HEK293 (cell line): ENCODE measurements at regions not wholly inside any gene's neighbourhood (a gene's known extent, or its start where the extent isn't known, plus 50 kb on each side); places are given as distances from the start of the nearest gene placed in this dataset.
A peak's percentile ranks its signal among the peaks of the same experiment; 100 is the strongest.

Source experiments
- BCL11B ChIP-seq: fragments of 450-650 bp; formaldehyde crosslinking; IDR thresholded peaks from 2 replicates; pipeline ENCODE4 v1.5.1; 2016; ENCODE audit warnings: low read depth, missing biosample characterization, missing genetic modification characterization
- GLI2 ChIP-seq: fragments of 450-650 bp; formaldehyde crosslinking; IDR thresholded peaks from 2 replicates; pipeline ENCODE4; 2017; ENCODE audit warnings: missing biosample characterization, missing genetic modification characterization, low read depth, borderline replicate concordance
- GLI4 ChIP-seq: fragments of 450-650 bp; formaldehyde crosslinking; IDR thresholded peaks from 2 replicates; pipeline ENCODE4 v1.5.1; 2016; ENCODE audit warnings: missing biosample characterization, missing genetic modification characterization
- KLF7 ChIP-seq: fragments of 450-650 bp; formaldehyde crosslinking; IDR thresholded peaks from 2 replicates; pipeline ENCODE4 v1.5.1; 2016; ENCODE audit warnings: missing biosample characterization, missing genetic modification characterization, borderline replicate concordance
- OSR2 ChIP-seq: fragments of 450-650 bp; formaldehyde crosslinking; IDR thresholded peaks from 2 replicates; pipeline ENCODE4 v1.5.1; 2016; ENCODE audit warnings: missing biosample characterization, missing genetic modification characterization
- SETDB1 ChIP-seq: IDR thresholded peaks from one replicate; pipeline ENCODE4 v1.6.1; 2017; ENCODE audit warnings: mild to moderate bottlenecking, low read length, moderate library complexity, mixed read lengths; ENCODE audit not compliant: insufficient read length
- ZBTB7A ChIP-seq: fragments of 450-650 bp; formaldehyde crosslinking; IDR thresholded peaks from 2 replicates; pipeline ENCODE4 v1.5.1; 2016; ENCODE audit warnings: low read depth, missing biosample characterization, missing genetic modification characterization
- ZBTB8A ChIP-seq: fragments of 450-650 bp; formaldehyde crosslinking; IDR thresholded peaks from 2 replicates; pipeline ENCODE4 v1.5.1; 2016; ENCODE audit warnings: missing biosample characterization, missing genetic modification characterization
- ZFHX2 ChIP-seq: fragments of 450-650 bp; formaldehyde crosslinking; conservative IDR thresholded peaks from 2 replicates; pipeline ENCODE4 v1.5.1; 2016; ENCODE audit warnings: missing biosample characterization, missing genetic modification characterization
- ZNF138 ChIP-seq: fragments of 450-650 bp; formaldehyde crosslinking; IDR thresholded peaks from 2 replicates; pipeline ENCODE4 v1.5.1; 2016; ENCODE audit warnings: missing biosample characterization, missing genetic modification characterization, borderline replicate concordance
- ZNF146 ChIP-seq: fragments of 450-650 bp; formaldehyde crosslinking; IDR thresholded peaks from 2 replicates; pipeline ENCODE4 v1.5.1; 2016; ENCODE audit warnings: missing biosample characterization, missing genetic modification characterization
- ZNF155 ChIP-seq: fragments of 450-650 bp; formaldehyde crosslinking; IDR thresholded peaks from 2 replicates; pipeline ENCODE4 v1.5.1; 2016; ENCODE audit warnings: missing biosample characterization, missing genetic modification characterization
- ZNF184 ChIP-seq: fragments of 450-650 bp; IDR thresholded peaks from 2 replicates; pipeline ENCODE4 v1.5.1; 2018; ENCODE audit warnings: missing biosample characterization, mild to moderate bottlenecking, missing genetic modification characterization
- ZNF266 ChIP-seq: fragments of 450-650 bp; formaldehyde crosslinking; IDR thresholded peaks from 2 replicates; pipeline ENCODE4 v1.5.1; 2016; ENCODE audit warnings: missing biosample characterization, missing genetic modification characterization, low read depth
- ZNF341 ChIP-seq: fragments of 450-650 bp; formaldehyde crosslinking; IDR thresholded peaks from 2 replicates; pipeline ENCODE4; 2016; ENCODE audit warnings: low read depth, missing biosample characterization, missing genetic modification characterization
- ZNF350 ChIP-seq: fragments of 450-650 bp; formaldehyde crosslinking; IDR thresholded peaks from 2 replicates; pipeline ENCODE4 v1.5.0; 2017; ENCODE audit warnings: missing biosample characterization, mild to moderate bottlenecking, missing genetic modification characterization
- ZNF394 ChIP-seq: fragments of 450-650 bp; formaldehyde crosslinking; IDR thresholded peaks from 2 replicates; pipeline ENCODE4 v1.5.1; 2016; ENCODE audit warnings: missing biosample characterization, missing genetic modification characterization, mild to moderate bottlenecking, moderate library complexity, borderline replicate concordance
- ZNF416 ChIP-seq: fragments of 450-650 bp; formaldehyde crosslinking; IDR thresholded peaks from 2 replicates; pipeline ENCODE4 v1.5.1; 2016; ENCODE audit warnings: missing biosample characterization, missing genetic modification characterization
- ZNF510 ChIP-seq: fragments of 450-650 bp; formaldehyde crosslinking; IDR thresholded peaks from 2 replicates; pipeline ENCODE4 v1.5.1; 2018; ENCODE audit warnings: mild to moderate bottlenecking, missing genetic modification characterization, missing biosample characterization; ENCODE audit not compliant: insufficient replicate concordance
- ZNF530 ChIP-seq: fragments of 450-650 bp; formaldehyde crosslinking; IDR thresholded peaks from 2 replicates; pipeline ENCODE4 v1.5.1; 2016; ENCODE audit warnings: low read depth, missing biosample characterization, missing genetic modification characterization
- ZNF544 ChIP-seq: fragments of 450-650 bp; formaldehyde crosslinking; IDR thresholded peaks from 2 replicates; pipeline ENCODE4 v1.5.0; 2017; ENCODE audit warnings: missing biosample characterization, missing genetic modification characterization
- ZNF548 ChIP-seq: fragments of 450-650 bp; formaldehyde crosslinking; IDR thresholded peaks from 2 replicates; pipeline ENCODE4 v1.5.1; 2016; ENCODE audit warnings: missing biosample characterization, missing genetic modification characterization
- ZNF629 ChIP-seq: fragments of 450-650 bp; formaldehyde crosslinking; IDR thresholded peaks from 2 replicates; pipeline ENCODE4 v1.5.1; 2017; ENCODE audit warnings: missing biosample characterization, missing genetic modification characterization
- ZNF654 ChIP-seq: fragments of 450-650 bp; formaldehyde crosslinking; IDR thresholded peaks from 2 replicates; pipeline ENCODE4 v1.5.1; 2016; ENCODE audit warnings: low read depth, missing biosample characterization, missing genetic modification characterization
- TF ChIP-seq, protein P1 (sequence below): fragments of 450-650 bp; formaldehyde crosslinking; IDR thresholded peaks from 2 replicates; pipeline ENCODE4 v1.5.1; 2016; ENCODE audit warnings: missing biosample characterization, missing genetic modification characterization
- TF ChIP-seq, protein P2 (sequence below): fragments of 450-650 bp; formaldehyde crosslinking; IDR thresholded peaks from 2 replicates; pipeline ENCODE4 v1.5.1; 2016; ENCODE audit warnings: missing biosample characterization, missing genetic modification characterization
- TF ChIP-seq, protein P3 (sequence below): fragments of 450-650 bp; formaldehyde crosslinking; IDR thresholded peaks from 2 replicates; pipeline ENCODE4 v1.5.1; 2017; ENCODE audit warnings: missing biosample characterization, missing genetic modification characterization
- TF ChIP-seq, protein P4 (sequence below): fragments of 450-650 bp; formaldehyde crosslinking; IDR thresholded peaks from 2 replicates; pipeline ENCODE4 v1.5.1; 2016; ENCODE audit warnings: missing biosample characterization, missing genetic modification characterization
- TF ChIP-seq, protein P5 (sequence below): IDR thresholded peaks from 2 replicates; pipeline ENCODE4 v1.6.1; 2011; ENCODE audit warnings: mild to moderate bottlenecking, low read depth, low read length, borderline replicate concordance
- TF ChIP-seq, protein P6 (sequence below): fragments of 450-650 bp; formaldehyde crosslinking; IDR thresholded peaks from 2 replicates; pipeline ENCODE4 v1.5.1; 2017; ENCODE audit warnings: missing biosample characterization, mild to moderate bottlenecking, missing genetic modification characterization, moderate library complexity

DNA sequence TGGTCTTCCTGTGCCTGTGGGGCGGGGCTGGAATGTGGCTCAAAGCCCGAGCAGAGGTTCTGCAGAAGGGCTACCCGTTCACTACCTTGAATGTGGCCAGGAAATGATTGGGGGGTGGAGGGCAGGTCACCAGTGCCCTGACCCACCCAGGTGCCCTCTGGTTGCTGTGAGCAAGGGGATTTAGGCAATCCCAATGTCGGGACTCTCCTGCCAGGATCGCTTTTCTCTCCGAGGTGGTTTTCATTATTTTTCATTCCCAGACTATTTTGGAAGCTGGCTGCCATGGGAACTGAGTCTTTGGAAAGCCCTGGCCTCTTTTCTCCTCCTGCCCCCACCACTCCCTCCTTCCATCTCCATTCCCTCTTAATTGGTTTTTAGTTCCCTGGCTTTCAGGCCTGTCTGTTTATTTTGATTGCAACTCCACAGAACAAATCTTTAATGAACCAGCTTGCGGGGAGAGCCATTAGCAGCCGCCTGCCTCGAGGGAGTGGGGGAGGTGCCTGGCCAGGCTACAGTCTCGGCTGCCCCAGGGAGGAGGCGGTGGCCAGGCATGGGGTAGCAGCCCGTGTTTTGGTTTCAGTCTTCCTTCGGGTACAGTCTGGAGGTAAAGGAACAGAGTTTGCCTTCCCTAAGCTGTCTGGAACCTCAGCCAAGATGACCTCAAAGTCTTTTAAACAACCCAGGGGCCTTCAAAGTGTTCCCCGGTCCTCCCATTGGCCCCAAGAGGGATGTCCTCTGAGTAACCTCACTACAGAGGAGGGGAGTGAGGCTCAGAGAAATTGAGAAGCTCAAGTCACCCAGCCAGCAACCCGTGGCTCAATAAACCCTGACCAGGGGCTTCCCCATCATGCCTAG, 114.4 kb upstream of the HAAO start (continued):
- TF ChIP-seq, protein P1, sequence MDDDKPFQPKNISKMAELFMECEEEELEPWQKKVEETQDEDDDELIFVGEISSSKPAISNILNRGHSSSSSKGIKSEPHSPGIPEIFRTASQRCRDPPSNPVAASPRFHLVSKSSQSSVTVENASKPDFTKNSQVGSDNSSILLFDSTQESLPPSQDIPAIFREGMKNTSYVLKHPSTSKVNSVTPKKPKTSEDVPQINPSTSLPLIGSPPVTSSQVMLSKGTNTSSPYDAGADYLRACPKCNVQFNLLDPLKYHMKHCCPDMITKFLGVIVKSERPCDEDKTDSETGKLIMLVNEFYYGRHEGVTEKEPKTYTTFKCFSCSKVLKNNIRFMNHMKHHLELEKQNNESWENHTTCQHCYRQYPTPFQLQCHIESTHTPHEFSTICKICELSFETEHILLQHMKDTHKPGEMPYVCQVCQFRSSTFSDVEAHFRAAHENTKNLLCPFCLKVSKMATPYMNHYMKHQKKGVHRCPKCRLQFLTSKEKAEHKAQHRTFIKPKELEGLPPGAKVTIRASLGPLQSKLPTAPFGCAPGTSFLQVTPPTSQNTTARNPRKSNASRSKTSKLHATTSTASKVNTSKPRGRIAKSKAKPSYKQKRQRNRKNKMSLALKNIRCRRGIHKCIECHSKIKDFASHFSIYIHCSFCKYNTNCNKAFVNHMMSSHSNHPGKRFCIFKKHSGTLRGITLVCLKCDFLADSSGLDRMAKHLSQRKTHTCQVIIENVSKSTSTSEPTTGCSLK (tag by site-specific recombination): no peak
- TF ChIP-seq ZNF544 (tag by site-specific recombination) (no peak), ZNF341 (tag by site-specific recombination) (peak; percentile 67), ZNF510 (tag by site-specific recombination) (no peak), ZFHX2 (tag by site-specific recombination) (no peak), SETDB1 (no peak), BCL11B (tag by site-specific recombination) (no peak), ZNF155 (tag by site-specific recombination) (no peak), ZBTB7A (tag by site-specific recombination) (no peak), GLI2 (peak; percentile 29; the same call in 1 of the 2 replicates), ZNF184 (tag by site-specific recombination) (no peak), ZNF394 (no peak; the same call in 1 of the 2 replicates), ZNF350 (tag by site-specific recombination) (no peak), ZNF530 (tag by site-specific recombination) (no peak), ZNF266 (tag by site-specific recombination) (no peak), KLF7 (tag by site-specific recombination) (no peak), ZNF416 (no peak), ZNF654 (tag by site-specific recombination) (no peak), ZNF138 (tag by site-specific recombination) (no peak), ZNF146 (no peak), OSR2 (peak; percentile 61), ZNF629 (peak; percentile 58), ZBTB8A (tag by site-specific recombination) (peak; percentile 52), ZNF548 (tag by site-specific recombination) (no peak), GLI4 (tag by site-specific recombination) (no peak)
- TF ChIP-seq, protein P2, sequence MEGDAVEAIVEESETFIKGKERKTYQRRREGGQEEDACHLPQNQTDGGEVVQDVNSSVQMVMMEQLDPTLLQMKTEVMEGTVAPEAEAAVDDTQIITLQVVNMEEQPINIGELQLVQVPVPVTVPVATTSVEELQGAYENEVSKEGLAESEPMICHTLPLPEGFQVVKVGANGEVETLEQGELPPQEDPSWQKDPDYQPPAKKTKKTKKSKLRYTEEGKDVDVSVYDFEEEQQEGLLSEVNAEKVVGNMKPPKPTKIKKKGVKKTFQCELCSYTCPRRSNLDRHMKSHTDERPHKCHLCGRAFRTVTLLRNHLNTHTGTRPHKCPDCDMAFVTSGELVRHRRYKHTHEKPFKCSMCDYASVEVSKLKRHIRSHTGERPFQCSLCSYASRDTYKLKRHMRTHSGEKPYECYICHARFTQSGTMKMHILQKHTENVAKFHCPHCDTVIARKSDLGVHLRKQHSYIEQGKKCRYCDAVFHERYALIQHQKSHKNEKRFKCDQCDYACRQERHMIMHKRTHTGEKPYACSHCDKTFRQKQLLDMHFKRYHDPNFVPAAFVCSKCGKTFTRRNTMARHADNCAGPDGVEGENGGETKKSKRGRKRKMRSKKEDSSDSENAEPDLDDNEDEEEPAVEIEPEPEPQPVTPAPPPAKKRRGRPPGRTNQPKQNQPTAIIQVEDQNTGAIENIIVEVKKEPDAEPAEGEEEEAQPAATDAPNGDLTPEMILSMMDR (tag by site-specific recombination): no peak
- TF ChIP-seq, protein P3, sequence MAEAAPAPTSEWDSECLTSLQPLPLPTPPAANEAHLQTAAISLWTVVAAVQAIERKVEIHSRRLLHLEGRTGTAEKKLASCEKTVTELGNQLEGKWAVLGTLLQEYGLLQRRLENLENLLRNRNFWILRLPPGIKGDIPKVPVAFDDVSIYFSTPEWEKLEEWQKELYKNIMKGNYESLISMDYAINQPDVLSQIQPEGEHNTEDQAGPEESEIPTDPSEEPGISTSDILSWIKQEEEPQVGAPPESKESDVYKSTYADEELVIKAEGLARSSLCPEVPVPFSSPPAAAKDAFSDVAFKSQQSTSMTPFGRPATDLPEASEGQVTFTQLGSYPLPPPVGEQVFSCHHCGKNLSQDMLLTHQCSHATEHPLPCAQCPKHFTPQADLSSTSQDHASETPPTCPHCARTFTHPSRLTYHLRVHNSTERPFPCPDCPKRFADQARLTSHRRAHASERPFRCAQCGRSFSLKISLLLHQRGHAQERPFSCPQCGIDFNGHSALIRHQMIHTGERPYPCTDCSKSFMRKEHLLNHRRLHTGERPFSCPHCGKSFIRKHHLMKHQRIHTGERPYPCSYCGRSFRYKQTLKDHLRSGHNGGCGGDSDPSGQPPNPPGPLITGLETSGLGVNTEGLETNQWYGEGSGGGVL: peak; percentile 71
- TF ChIP-seq, protein P4, sequence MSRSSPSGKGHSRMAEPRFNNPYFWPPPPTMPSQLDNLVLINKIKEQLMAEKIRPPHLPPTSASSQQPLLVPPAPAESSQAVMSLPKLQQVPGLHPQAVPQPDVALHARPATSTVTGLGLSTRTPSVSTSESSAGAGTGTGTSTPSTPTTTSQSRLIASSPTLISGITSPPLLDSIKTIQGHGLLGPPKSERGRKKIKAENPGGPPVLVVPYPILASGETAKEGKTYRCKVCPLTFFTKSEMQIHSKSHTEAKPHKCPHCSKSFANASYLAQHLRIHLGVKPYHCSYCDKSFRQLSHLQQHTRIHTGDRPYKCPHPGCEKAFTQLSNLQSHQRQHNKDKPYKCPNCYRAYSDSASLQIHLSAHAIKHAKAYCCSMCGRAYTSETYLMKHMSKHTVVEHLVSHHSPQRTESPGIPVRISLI (tag by site-specific recombination): no peak
- TF ChIP-seq, protein P5, sequence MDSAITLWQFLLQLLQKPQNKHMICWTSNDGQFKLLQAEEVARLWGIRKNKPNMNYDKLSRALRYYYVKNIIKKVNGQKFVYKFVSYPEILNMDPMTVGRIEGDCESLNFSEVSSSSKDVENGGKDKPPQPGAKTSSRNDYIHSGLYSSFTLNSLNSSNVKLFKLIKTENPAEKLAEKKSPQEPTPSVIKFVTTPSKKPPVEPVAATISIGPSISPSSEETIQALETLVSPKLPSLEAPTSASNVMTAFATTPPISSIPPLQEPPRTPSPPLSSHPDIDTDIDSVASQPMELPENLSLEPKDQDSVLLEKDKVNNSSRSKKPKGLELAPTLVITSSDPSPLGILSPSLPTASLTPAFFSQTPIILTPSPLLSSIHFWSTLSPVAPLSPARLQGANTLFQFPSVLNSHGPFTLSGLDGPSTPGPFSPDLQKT: no peak
- TF ChIP-seq, protein P6, sequence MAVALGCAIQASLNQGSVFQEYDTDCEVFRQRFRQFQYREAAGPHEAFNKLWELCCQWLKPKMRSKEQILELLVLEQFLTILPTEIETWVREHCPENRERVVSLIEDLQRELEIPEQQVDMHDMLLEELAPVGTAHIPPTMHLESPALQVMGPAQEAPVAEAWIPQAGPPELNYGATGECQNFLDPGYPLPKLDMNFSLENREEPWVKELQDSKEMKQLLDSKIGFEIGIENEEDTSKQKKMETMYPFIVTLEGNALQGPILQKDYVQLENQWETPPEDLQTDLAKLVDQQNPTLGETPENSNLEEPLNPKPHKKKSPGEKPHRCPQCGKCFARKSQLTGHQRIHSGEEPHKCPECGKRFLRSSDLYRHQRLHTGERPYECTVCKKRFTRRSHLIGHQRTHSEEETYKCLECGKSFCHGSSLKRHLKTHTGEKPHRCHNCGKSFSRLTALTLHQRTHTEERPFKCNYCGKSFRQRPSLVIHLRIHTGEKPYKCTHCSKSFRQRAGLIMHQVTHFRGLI: no peak
